Gastrocnemius medialis (tissue), 4 donors: ENCODE measurements at regions not wholly inside any gene's neighbourhood (a gene's known extent, or its start where the extent isn't known, plus 50 kb on each side); places are given as distances from the start of the nearest gene placed in this dataset.

Experiments
- CTCF ChIP-seq, 5 experiments: fragments of 450-650 bp in 3 of 5; fragments of 200-600 bp in 2 of 5; sonication (generic) in 2 of 5; IDR thresholded peaks in 4 of 5; conservative IDR thresholded peaks in 1 of 5; 1 replicate in 4 of 5; 2 replicates in 1 of 5; pipeline ENCODE4 v1.5.1; 2016 to 2019; ENCODE audit warnings: antibody characterized with exemption in 5 of 5, mild to moderate bottlenecking in 3 of 5, moderate library complexity in 3 of 5
- POLR2A ChIP-seq, 2 donors: fragments of 450-650 bp; IDR thresholded peaks; one replicate each; pipeline ENCODE4 v1.6.1; 2017; ENCODE audit warnings: antibody characterized with exemption in 2 of 2, mild to moderate bottlenecking in 2 of 2, moderate library complexity in 2 of 2

- TF ChIP-seq CTCF (IDR thresholded peaks at IDR 0.05 in 4 of 5, conservative IDR thresholded peaks at IDR 0.05 in 1 of 5) = no peak
- no peak for TF ChIP-seq POLR2A (IDR thresholded peaks at IDR 0.05)
Observed at GRCh38 chr12:92413286-92413685, 267.6 kb upstream of the BTG1 start.
